ENCODE measurements at regions not wholly inside any gene's neighbourhood (a gene's known extent, or its start where the extent isn't known, plus 50 kb on each side); places are given as distances from the start of the nearest gene placed in this dataset.

DNA sequence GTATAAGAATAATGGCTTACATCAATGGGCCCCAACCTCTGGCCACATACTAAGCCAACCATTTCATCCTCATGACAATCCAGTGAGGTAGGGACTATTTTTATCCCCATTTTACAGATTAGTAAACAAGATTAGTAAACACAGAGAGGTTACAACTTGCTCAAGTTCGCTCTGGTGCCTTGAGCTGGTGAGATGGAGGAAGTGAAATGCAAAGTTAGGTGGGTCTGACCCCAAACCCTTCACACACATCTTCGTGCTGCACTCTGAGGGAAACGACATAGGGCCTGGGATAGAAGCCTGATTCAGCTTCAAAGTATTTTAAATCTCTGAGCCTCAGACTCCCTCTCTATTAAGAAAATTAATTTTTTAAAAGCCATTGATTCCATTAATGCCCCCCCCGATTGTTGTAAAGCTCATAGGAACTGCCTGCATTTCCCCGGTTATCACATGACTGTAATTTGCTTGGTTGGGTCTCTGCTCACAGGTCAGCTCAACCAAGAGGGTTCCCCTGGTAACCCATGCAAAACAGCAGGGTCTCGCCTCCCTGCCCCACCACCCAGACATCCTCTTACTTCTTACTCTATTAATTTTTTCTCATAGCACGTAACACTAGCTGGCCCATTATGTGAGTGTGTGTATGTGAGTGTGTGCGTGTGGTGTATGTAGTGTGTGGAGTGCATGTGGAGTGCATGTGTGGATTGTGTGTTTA is 221.2 kb downstream of the MAFB start:
- no peaks in the 10 kb centered on the region for H3K9me3 Mint-ChIP-seq
- H3K27me3 Mint-ChIP-seq (ENCODE audit: low read depth): no peaks in the 10 kb centered on the region
- no peak overlapping the region for H3K27ac Mint-ChIP-seq
- no peak for DNase-seq (ENCODE audit: low spot score in 2 of 2, unreplicated experiment in 2 of 2)
- no peaks in the 10 kb centered on the region for H3K36me3 Mint-ChIP-seq
- TF ChIP-seq, protein P1, sequence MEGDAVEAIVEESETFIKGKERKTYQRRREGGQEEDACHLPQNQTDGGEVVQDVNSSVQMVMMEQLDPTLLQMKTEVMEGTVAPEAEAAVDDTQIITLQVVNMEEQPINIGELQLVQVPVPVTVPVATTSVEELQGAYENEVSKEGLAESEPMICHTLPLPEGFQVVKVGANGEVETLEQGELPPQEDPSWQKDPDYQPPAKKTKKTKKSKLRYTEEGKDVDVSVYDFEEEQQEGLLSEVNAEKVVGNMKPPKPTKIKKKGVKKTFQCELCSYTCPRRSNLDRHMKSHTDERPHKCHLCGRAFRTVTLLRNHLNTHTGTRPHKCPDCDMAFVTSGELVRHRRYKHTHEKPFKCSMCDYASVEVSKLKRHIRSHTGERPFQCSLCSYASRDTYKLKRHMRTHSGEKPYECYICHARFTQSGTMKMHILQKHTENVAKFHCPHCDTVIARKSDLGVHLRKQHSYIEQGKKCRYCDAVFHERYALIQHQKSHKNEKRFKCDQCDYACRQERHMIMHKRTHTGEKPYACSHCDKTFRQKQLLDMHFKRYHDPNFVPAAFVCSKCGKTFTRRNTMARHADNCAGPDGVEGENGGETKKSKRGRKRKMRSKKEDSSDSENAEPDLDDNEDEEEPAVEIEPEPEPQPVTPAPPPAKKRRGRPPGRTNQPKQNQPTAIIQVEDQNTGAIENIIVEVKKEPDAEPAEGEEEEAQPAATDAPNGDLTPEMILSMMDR (IDR thresholded peaks at IDR 0.05; ENCODE audit: unreplicated experiment): no peak
- H3K4me1 Mint-ChIP-seq: peaks cover 16% of the 10 kb centered on the region
- no peak overlapping the region for H3K4me3 Mint-ChIP-seq

DNA sequence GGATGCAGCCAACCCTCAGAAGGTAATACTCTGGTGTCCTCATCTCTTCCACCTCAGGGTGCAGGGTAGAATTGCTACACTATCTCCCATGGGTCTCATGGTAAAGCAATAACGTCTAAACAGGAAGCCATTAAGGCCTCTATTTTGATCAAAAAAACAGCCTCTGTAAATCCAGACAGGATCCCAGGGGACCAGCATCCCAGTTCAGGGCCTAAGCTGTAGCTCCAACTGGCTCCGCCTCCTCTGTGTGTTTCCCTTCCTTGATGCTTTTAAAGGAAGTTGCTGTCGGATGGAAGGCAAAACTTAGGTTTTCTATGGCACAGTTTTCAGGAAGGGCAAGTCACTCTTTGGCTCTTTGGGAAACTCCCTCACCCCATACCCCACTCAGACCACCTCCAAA is 222.0 kb downstream of the MAFB start:
- TF ChIP-seq, protein P1 (IDR thresholded peaks at IDR 0.05; ENCODE audit: unreplicated experiment): no peak
- Mint-ChIP-seq H3K4me1 (peaks cover 24% of the 10 kb centered on the region), H3K9me3 (no peaks in the 10 kb centered on the region), H3K36me3 (no peaks in the 10 kb centered on the region), H3K27ac (no peak overlapping the region), H3K27me3 (ENCODE audit: low read depth) (no peaks in the 10 kb centered on the region), H3K4me3 (no peak overlapping the region)
- DNase-seq (ENCODE audit: low spot score in 2 of 2, unreplicated experiment in 2 of 2): no peak

DNA sequence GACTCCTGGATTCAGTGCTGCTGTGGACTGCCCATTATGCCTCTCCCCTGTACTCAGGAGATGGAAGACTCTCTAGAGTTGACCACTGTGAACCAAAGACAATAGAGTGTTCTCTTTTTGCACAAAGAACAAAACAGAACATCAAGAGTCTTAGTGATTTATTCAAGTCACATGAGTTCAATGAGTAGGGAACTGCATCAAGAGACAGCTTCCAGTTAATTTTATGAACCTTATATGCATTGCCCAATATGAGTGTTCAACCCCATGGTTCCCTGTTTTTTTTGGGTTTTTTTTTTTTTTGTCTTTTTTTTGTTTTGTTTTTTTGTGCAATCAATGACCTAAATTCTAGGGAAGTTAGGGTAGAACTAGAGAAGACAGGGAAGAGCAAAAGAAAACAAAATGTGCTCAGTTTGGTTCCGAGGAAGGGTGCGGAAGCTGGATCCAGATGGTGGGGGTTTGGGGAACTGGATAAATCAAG is 224.3 kb downstream of the MAFB start:
- Mint-ChIP-seq H3K9me3 (no peaks in the 10 kb centered on the region), H3K27ac (no peak overlapping the region), H3K4me1 (peaks cover 30% of the 10 kb centered on the region), H3K4me3 (no peak overlapping the region), H3K36me3 (no peaks in the 10 kb centered on the region), H3K27me3 (ENCODE audit: low read depth) (no peaks in the 10 kb centered on the region)
- no peak for DNase-seq (ENCODE audit: low spot score in 2 of 2, unreplicated experiment in 2 of 2)
- TF ChIP-seq, protein P1 (IDR thresholded peaks at IDR 0.05; ENCODE audit: unreplicated experiment): no peak

DNA sequence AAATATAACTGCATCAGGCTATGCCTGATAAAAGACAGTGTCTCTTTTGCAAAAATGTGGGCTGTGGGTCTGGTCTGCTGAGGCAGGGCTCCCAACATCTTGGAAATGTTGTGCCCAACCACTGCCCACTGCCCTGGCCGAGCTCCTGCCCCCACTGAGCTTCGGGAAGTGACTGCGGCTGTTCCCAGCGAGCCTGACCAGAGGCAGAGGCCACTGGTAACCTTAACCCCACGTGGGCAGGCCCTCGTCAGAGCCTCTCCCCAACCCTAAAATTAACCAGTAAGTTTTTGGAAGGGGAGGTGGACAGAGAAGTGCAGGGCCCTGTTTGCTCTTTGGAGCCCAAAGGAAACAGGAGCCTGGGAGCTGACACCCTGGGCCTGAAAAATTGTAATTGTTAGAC is 225.9 kb downstream of the MAFB start:
- Mint-ChIP-seq H3K36me3 (no peaks in the 10 kb centered on the region), H3K4me3 (no peak overlapping the region), H3K27ac (peak overlapping the region; percentile 40), H3K9me3 (no peaks in the 10 kb centered on the region), H3K27me3 (ENCODE audit: low read depth) (no peaks in the 10 kb centered on the region), H3K4me1 (peaks cover 40% of the 10 kb centered on the region)
- TF ChIP-seq, protein P1 (IDR thresholded peaks at IDR 0.05; ENCODE audit: unreplicated experiment): no peak
- no peak for DNase-seq (ENCODE audit: low spot score in 2 of 2, unreplicated experiment in 2 of 2)

DNA sequence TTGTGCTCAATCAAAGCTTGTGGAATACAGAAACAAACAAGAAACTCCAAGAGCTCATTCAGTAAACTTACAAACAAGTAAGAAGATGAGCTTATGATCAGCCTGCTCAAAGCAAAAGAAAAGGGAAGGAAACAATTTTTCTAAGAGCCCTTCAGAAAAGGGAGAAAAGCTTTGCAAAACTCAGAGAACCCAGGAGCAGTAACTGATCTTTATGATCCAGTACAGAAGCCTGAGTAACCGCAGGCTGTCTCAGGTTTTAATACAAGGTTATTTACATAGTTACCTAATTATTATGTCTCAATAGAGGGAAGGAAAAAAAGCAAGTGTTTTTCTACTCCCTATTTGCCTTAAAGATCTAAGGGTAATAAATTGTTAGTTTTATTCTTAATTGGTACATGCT is 226.5 kb downstream of the MAFB start:
- no peaks in the 10 kb centered on the region for H3K27me3 Mint-ChIP-seq (ENCODE audit: low read depth)
- H3K4me3 Mint-ChIP-seq: no peak overlapping the region
- peaks cover 40% of the 10 kb centered on the region for H3K4me1 Mint-ChIP-seq
- no peaks in the 10 kb centered on the region for H3K36me3 Mint-ChIP-seq
- no peak for DNase-seq (ENCODE audit: low spot score in 2 of 2, unreplicated experiment in 2 of 2)
- peak overlapping the region; percentile 40 for H3K27ac Mint-ChIP-seq
- H3K9me3 Mint-ChIP-seq: no peaks in the 10 kb centered on the region
- TF ChIP-seq, protein P1 (IDR thresholded peaks at IDR 0.05; ENCODE audit: unreplicated experiment): no peak

Measured in mesothelial cell of epicardium (in vitro differentiated cells).